HepG2 (cell line): ENCODE measurements at regions not wholly inside any gene's neighbourhood (a gene's known extent, or its start where the extent isn't known, plus 50 kb on each side); places are given as distances from the start of the nearest gene placed in this dataset.
A peak's percentile ranks its signal among the peaks of the same experiment; 100 is the strongest.

Experiments
- ATF1 ChIP-seq: IDR thresholded peaks from 2 replicates; pipeline ENCODE4 v1.6.1; 2016; ENCODE audit warnings: mild to moderate bottlenecking, control low read depth
- ATF2 ChIP-seq: sonication (generic); formaldehyde crosslinking; IDR thresholded peaks from 2 replicates; pipeline ENCODE4 v1.4.0; 2020; ENCODE audit warnings: missing genetic modification reagents
- BCLAF1 ChIP-seq: fragments of 450-650 bp; IDR thresholded peaks from 2 replicates; pipeline ENCODE4 v1.6.1; 2017; ENCODE audit warnings: mild to moderate bottlenecking
- CBFB ChIP-seq: sonication (generic); formaldehyde crosslinking; IDR thresholded peaks from 2 replicates; pipeline ENCODE4 v1.4.0; 2020; ENCODE audit warnings: missing genetic modification reagents
- DPF2 ChIP-seq: sonication (generic); formaldehyde crosslinking; IDR thresholded peaks from 2 replicates; pipeline ENCODE4 v1.4.0; 2020; ENCODE audit warnings: mild to moderate bottlenecking, low read depth, missing genetic modification reagents, borderline replicate concordance
- FOSL2 ChIP-seq: sonication (generic); formaldehyde crosslinking; IDR thresholded peaks from 2 replicates; pipeline ENCODE4 v1.4.0; 2020; ENCODE audit warnings: missing genetic modification reagents
- GATA4 ChIP-seq: sonication (generic); IDR thresholded peaks from 2 replicates; pipeline ENCODE4 v1.6.1; 2016; ENCODE audit warnings: antibody characterized with exemption, low read depth, borderline replicate concordance
- HMG20A ChIP-seq: IDR thresholded peaks from 2 replicates; pipeline ENCODE4 v1.6.1; 2016; ENCODE audit warnings: borderline replicate concordance
- HMGXB3 ChIP-seq: sonication (generic); formaldehyde crosslinking; IDR thresholded peaks from 2 replicates; pipeline ENCODE4 v1.4.0; 2020; ENCODE audit warnings: missing genetic modification reagents, borderline replicate concordance
- MAFG ChIP-seq: sonication (generic); formaldehyde crosslinking; IDR thresholded peaks from 2 replicates; pipeline ENCODE4 v1.5.1; 2020; ENCODE audit warnings: mild to moderate bottlenecking, missing genetic modification reagents
- PHF20 ChIP-seq: sonication (generic); formaldehyde crosslinking; IDR thresholded peaks from 2 replicates; pipeline ENCODE4 v1.5.0; 2020; ENCODE audit warnings: mild to moderate bottlenecking, missing genetic modification reagents
- POLR2G ChIP-seq: fragments of 200-400 bp; formaldehyde crosslinking; IDR thresholded peaks from 2 replicates; pipeline ENCODE4 v1.6.1; 2018; ENCODE audit warnings: mild to moderate bottlenecking, low read depth, low read length, moderate library complexity
- PPARG ChIP-seq: conservative IDR thresholded peaks from 2 replicates; pipeline ENCODE4 v1.6.1; 2016; ENCODE audit warnings: missing biosample characterization, missing genetic modification reagents
- RCOR2 ChIP-seq: IDR thresholded peaks from 2 replicates; pipeline ENCODE4 v1.6.1; 2016; ENCODE audit warnings: missing biosample characterization, missing genetic modification reagents
- SKI ChIP-seq: fragments of 450-650 bp; IDR thresholded peaks from one replicate; pipeline ENCODE4 v1.6.1; 2018; ENCODE audit warnings: mild to moderate bottlenecking; ENCODE audit not compliant: partially characterized antibody
- ZBTB43 ChIP-seq: sonication (generic); formaldehyde crosslinking; conservative IDR thresholded peaks from 2 replicates; pipeline ENCODE4 v1.4.0; 2020; ENCODE audit warnings: missing genetic modification reagents
- ZFP36 ChIP-seq: fragments of 150-350 bp; IDR thresholded peaks from 2 replicates; pipeline ENCODE4 v1.6.1; 2018; ENCODE audit warnings: borderline replicate concordance, low read length, low read depth; ENCODE audit not compliant: partially characterized antibody
- ZNF24 ChIP-seq: fragments of 450-650 bp; IDR thresholded peaks from 2 replicates; pipeline ENCODE4 v1.6.1; 2017; ENCODE audit warnings: antibody characterized with exemption, mild to moderate bottlenecking
- ZNF644 ChIP-seq: IDR thresholded peaks from 2 replicates; pipeline ENCODE4 v1.6.1; 2016; ENCODE audit warnings: low read depth
- TF ChIP-seq, protein P1 (sequence below): sonication (generic); formaldehyde crosslinking; IDR thresholded peaks from 2 replicates; pipeline ENCODE4 v1.9.0; 2022; ENCODE audit warnings: low read depth, missing genetic modification reagents

GRCh38 chr15:44836094-44836493 lies 99.8 kb downstream of the TRIM69 start (continued):
- no peak for TF ChIP-seq HMGXB3 (CRISPR knock-in tag)
- peak; percentile 72 for TF ChIP-seq MAFG
- TF ChIP-seq RCOR2 (CRISPR knock-in tag): peak; percentile 95
- peak; percentile 66 for TF ChIP-seq SKI
- no peak for TF ChIP-seq POLR2G
- TF ChIP-seq ZBTB43 (CRISPR knock-in tag): 0 out of 2 replicates have a peak, but pooled peaks have one; percentile 42
- 0 out of 2 replicates have a peak, but pooled peaks have one; percentile 15 for TF ChIP-seq ATF2 (CRISPR knock-in tag)
- TF ChIP-seq BCLAF1: no peak
- peak; percentile 36; the same call in 1 of the 2 replicates for TF ChIP-seq ZNF644 (CRISPR knock-in tag)
- peak; percentile 100 for TF ChIP-seq HMG20A (CRISPR knock-in tag)
- no peak for TF ChIP-seq ZFP36
- TF ChIP-seq CBFB (CRISPR knock-in tag): peak; percentile 100
- TF ChIP-seq ATF1 (CRISPR knock-in tag): peak; percentile 47; the same call in 1 of the 2 replicates
- TF ChIP-seq GATA4: peak; percentile 69; the same call in 1 of the 2 replicates
- peak; percentile 29; the same call in 1 of the 2 replicates for TF ChIP-seq ZNF24
- peak; percentile 88 for TF ChIP-seq FOSL2
- TF ChIP-seq PPARG (CRISPR knock-in tag): 0 out of 2 replicates have a peak, but pooled peaks have one; percentile 28
- TF ChIP-seq, protein P1, sequence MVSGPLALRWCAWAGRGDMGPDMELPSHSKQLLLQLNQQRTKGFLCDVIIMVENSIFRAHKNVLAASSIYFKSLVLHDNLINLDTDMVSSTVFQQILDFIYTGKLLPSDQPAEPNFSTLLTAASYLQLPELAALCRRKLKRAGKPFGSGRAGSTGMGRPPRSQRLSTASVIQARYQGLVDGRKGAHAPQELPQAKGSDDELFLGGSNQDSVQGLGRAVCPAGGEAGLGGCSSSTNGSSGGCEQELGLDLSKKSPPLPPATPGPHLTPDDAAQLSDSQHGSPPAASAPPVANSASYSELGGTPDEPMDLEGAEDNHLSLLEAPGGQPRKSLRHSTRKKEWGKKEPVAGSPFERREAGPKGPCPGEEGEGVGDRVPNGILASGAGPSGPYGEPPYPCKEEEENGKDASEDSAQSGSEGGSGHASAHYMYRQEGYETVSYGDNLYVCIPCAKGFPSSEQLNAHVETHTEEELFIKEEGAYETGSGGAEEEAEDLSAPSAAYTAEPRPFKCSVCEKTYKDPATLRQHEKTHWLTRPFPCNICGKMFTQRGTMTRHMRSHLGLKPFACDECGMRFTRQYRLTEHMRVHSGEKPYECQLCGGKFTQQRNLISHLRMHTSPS (CRISPR knock-in tag): peak; percentile 71
- TF ChIP-seq PHF20: no peak
- TF ChIP-seq DPF2 (CRISPR knock-in tag): 0 out of 2 replicates have a peak, but pooled peaks have one; percentile 33
